HS-5 (cell line): ENCODE measurements at regions not wholly inside any gene's neighbourhood (a gene's known extent, or its start where the extent isn't known, plus 50 kb on each side); places are given as distances from the start of the nearest gene placed in this dataset.
A peak's percentile ranks its signal among the peaks of the same experiment; 100 is the strongest.

Experiments
- DNase-seq: peaks from one replicate; pipeline ENCODE4 v3.0.0-alpha.2; 2012; ENCODE audit warnings: low read depth

- no peak for DNase-seq
Observed at GRCh38 chr1:14100919-14101318, 400.9 kb downstream of the PRDM2 start.

- no peak for DNase-seq
Observed at GRCh38 chr1:14102180-14102579, 402.2 kb downstream of the PRDM2 start.

DNA sequence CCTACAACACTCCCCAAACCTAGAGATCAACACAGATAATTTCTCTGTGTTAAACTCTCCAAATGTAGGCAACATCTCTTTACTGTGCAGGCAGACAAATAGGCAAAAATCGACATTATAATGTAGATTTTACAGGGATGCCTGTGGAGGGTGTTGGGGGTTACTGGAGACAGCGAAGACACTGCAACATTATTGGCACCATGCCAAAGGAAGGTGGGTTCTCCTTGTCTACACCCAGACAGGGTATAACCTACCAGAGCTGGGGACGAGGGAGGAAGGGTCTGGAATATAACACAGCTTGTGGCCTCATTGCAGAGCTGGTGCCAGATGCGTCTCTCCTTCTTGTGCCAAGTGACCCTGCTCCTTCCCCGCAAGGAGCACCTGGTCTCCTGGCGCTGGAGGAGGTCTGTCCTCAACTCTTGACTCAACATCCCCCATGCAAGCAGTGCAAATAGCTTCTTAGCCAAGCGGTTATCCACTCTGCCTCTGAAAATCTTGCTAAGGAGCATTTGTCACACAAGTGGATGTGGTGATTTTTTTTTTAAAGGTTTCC lies 404.0 kb downstream of the PRDM2 start:
- no peak for DNase-seq

DNA sequence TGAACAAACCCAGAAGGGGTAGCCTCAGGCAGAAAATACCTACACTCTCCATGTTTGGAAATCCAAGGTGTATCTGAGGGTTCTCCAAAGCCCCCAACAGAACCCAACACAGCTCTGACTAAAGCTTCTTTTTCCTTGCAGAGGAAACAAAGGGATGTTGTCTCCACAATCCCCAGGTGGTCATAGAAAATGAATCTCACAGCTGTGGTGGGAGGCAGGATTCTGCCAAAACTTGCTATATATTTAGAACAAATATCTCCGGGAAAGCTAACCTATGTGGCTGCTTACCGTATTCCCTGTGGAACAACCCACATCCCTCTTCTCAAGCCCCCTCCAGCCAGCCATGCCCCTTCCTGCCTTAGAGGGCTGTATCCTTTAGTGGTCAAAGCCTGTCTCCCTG lies 406.1 kb downstream of the PRDM2 start:
- no peak for DNase-seq

GRCh38 chr1:14106679-14107313 lies 406.8 kb downstream of the PRDM2 start:
- DNase-seq: no peak

GRCh38 chr1:14108356-14109275 lies 408.6 kb downstream of the PRDM2 start:
- no peak for DNase-seq

DNA sequence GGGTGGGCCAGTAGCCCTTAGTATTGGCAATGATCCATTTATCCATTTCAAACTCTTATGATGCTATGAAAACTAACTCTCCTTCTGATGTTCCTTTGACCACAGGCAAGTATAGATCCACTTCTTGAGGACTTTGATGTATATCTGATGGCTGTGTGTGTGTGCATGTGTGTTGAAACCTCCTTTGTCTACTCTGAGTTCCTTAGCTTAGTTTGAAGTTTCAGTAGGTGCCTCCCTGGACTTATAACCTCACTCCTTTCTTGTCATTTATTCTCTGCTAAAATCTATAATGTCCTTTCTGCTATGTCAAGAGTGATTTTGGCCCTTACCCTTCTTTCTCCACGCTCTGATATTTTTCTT lies 409.3 kb downstream of the PRDM2 start:
- DNase-seq: no peak

GRCh38 chr1:14110040-14110439 lies 410.1 kb downstream of the PRDM2 start:
- no peak for DNase-seq

DNA sequence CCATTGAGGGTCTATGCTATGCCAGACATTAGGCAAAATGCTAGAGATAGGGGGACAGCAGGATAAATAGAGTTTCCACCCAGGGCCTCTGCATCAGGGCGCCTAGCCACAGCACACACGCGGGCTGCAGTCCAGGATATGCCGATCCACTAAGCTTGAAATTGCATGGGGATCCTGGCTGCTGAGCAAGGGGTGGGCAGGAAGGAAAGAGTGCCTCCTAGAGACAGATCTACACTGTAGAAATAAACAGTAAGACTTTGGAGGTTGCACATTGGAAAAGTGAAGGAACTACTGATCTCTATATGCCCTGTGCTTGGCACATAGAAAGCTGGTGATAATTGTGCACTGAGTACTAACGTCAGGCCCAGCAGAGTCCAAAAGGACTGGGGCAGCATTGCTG lies 411.1 kb downstream of the PRDM2 start:
- no peak for DNase-seq

DNA sequence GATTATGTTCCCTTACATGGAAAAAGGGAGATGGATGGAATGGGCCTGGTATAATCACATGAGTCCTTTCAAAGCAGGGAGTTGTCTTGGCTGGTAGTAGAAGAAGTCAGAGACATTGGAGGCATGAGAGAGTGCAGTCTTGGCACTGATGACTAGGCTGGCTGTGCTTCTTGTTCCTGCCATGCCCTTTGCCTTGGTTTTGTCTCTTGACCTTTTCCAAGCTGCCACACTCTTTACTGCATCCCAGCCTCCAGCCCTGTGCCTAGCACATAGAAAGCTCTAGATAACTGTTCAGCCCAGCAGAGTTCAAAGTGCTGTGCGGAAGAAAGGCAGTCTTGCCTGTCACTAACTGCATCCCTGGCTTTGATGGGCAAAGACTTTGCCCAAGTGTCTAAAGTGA lies 412.6 kb downstream of the PRDM2 start:
- DNase-seq: no peak

GRCh38 chr1:14113271-14113670 lies 413.3 kb downstream of the PRDM2 start:
- DNase-seq: no peak

GRCh38 chr1:14113841-14114567 lies 414.0 kb downstream of the PRDM2 start:
- DNase-seq: no peak

GRCh38 chr1:14115976-14116375 lies 416.0 kb downstream of the PRDM2 start:
- no peak for DNase-seq

GRCh38 chr1:14117700-14118099 lies 417.7 kb downstream of the PRDM2 start:
- no peak for DNase-seq

GRCh38 chr1:14118691-14119485 lies 418.9 kb downstream of the PRDM2 start:
- DNase-seq: no peak

- peak; percentile 22 for DNase-seq
Observed at GRCh38 chr1:14120895-14121294, 420.9 kb downstream of the PRDM2 start.

- DNase-seq: no peak
Observed at GRCh38 chr1:14128096-14128495, 428.1 kb downstream of the PRDM2 start.

- no peak for DNase-seq
Observed at GRCh38 chr1:14129009-14129408, 429.0 kb downstream of the PRDM2 start.

DNA sequence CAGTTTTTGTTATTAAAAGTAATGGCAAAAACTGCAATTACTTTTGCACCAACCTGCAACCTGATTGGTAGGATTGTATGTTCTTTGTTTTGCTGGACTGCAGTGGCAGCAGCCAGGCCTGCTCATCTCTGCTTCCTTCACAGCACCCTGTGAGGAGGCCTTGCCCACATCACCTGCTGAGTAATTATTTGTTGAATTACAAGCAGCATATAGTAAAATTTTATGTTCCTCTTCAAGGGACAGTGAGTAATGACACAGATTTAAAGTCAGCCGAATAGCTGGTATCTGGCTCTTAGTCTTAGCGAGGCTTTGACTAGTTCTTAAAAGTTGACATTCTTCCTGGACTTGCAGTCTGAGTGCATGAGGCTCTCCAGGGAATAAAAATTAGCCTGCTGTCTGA lies 435.1 kb downstream of the PRDM2 start:
- no peak for DNase-seq

GRCh38 chr1:14136152-14136763 lies 436.3 kb downstream of the PRDM2 start:
- no peak for DNase-seq

DNA sequence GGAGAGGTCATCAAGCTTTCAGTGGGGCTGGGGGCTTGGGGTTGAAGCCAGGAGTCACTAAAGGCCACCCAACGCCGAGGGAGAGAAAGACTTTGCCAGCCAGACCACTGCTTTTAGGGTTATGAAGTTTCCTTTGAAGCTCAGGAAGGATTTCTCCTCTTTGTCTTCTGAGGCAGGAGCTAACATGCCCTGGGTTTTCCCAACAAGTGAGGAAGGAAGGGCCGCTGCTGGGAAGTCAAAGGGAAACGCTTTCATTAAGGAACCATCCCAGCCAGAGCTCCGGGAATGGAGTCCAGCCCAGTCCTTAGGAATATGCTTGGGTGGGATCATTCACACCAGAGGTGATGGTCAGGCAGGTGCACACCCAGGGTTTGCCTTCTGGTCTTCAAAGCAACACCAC lies 436.9 kb downstream of the PRDM2 start:
- DNase-seq: no peak
